ENCODE measurements at regions not wholly inside any gene's neighbourhood (a gene's known extent, or its start where the extent isn't known, plus 50 kb on each side); places are given as distances from the start of the nearest gene placed in this dataset.

- DNase-seq (ENCODE audit: low spot score), result no peak
Observed at GRCh38 chr3:128569756-128570155, 76.8 kb upstream of the GATA2 start.

- DNase-seq (ENCODE audit: low spot score), result no peak
Observed at GRCh38 chr3:128568602-128569490, 75.8 kb upstream of the GATA2 start.

GRCh38 chr3:128567705-128568356, 74.8 kb upstream of the GATA2 start:
- no peak for DNase-seq (ENCODE audit: low spot score)

GRCh38 chr3:128567141-128567540, 74.1 kb upstream of the GATA2 start:
- no peak for DNase-seq (ENCODE audit: low spot score)

GRCh38 chr3:128563439-128563838, 70.4 kb upstream of the GATA2 start:
- DNase-seq (ENCODE audit: low spot score), result no peak

- DNase-seq (ENCODE audit: low spot score), result no peak
Observed at GRCh38 chr3:128561504-128561903, 68.5 kb upstream of the GATA2 start.

- DNase-seq (ENCODE audit: low spot score), result no peak
Observed at GRCh38 chr3:128560768-128561167, 67.8 kb upstream of the GATA2 start.

GRCh38 chr3:128559486-128560225, 66.7 kb upstream of the GATA2 start:
- DNase-seq (ENCODE audit: low spot score), result peak; percentile 51

- no peak for DNase-seq (ENCODE audit: low spot score)
Observed at GRCh38 chr3:128557531-128558280, 64.7 kb upstream of the GATA2 start.

GRCh38 chr3:128556907-128557306, 63.9 kb upstream of the GATA2 start:
- no peak for DNase-seq (ENCODE audit: low spot score)

- no peak for DNase-seq (ENCODE audit: low spot score)
Observed at GRCh38 chr3:128556384-128556783, 63.4 kb upstream of the GATA2 start.

- DNase-seq (ENCODE audit: low spot score), result no peak
Observed at GRCh38 chr3:128555841-128556240, 62.8 kb upstream of the GATA2 start.

- DNase-seq (ENCODE audit: low spot score), result no peak
Observed at GRCh38 chr3:128555098-128555825, 62.3 kb upstream of the GATA2 start.

- DNase-seq (ENCODE audit: low spot score), result no peak
Observed at GRCh38 chr3:128554465-128555097, 61.6 kb upstream of the GATA2 start.

GRCh38 chr3:128554100-128554464, 61.1 kb upstream of the GATA2 start:
- DNase-seq (ENCODE audit: low spot score), result no peak

- no peak for DNase-seq (ENCODE audit: low spot score)
Observed at GRCh38 chr3:128553560-128553959, 60.6 kb upstream of the GATA2 start.

- DNase-seq (ENCODE audit: low spot score), result no peak
Observed at GRCh38 chr3:128551867-128552266, 58.9 kb upstream of the GATA2 start.

- DNase-seq (ENCODE audit: low spot score), result no peak
Observed at GRCh38 chr3:128551451-128551850, 58.5 kb upstream of the GATA2 start.

- no peak for DNase-seq (ENCODE audit: low spot score)
Observed at GRCh38 chr3:128550471-128551126, 57.6 kb upstream of the GATA2 start.

GRCh38 chr3:128550113-128550440, 57.1 kb upstream of the GATA2 start:
- no peak for DNase-seq (ENCODE audit: low spot score)
